Glutamatergic neuron (in vitro differentiated cells): ENCODE measurements at regions not wholly inside any gene's neighbourhood (a gene's known extent, or its start where the extent isn't known, plus 50 kb on each side); places are given as distances from the start of the nearest gene placed in this dataset.

ENCODE experiments used
- DNase-seq: peaks from one replicate; pipeline ENCODE4 v3.0.0; 2022
- H3K27ac Mint-ChIP-seq: one replicate; pipeline ENCODE4 v1.8.0; 2020; ENCODE audit warnings: mild to moderate bottlenecking, mixed read lengths, inconsistent platforms; ENCODE audit not compliant: unreplicated experiment
- H3K27me3 Mint-ChIP-seq: one replicate; pipeline ENCODE4 v1.8.0; 2020; ENCODE audit warnings: mild to moderate bottlenecking, moderate library complexity, mixed read lengths, inconsistent platforms; ENCODE audit not compliant: unreplicated experiment
- H3K36me3 Mint-ChIP-seq: one replicate; pipeline ENCODE4 v1.8.0; 2020; ENCODE audit warnings: mild to moderate bottlenecking, mixed read lengths, inconsistent platforms; ENCODE audit not compliant: unreplicated experiment
- H3K4me1 Mint-ChIP-seq: one replicate; pipeline ENCODE4 v1.8.0; 2020; ENCODE audit warnings: mild to moderate bottlenecking, low read depth, mixed read lengths, inconsistent platforms; ENCODE audit not compliant: unreplicated experiment
- H3K4me3 Mint-ChIP-seq: one replicate; pipeline ENCODE4 v1.8.0; 2020; ENCODE audit warnings: mild to moderate bottlenecking, mixed read lengths, inconsistent platforms; ENCODE audit not compliant: unreplicated experiment
- H3K9me3 Mint-ChIP-seq: one replicate; pipeline ENCODE4 v1.8.0; 2020; ENCODE audit warnings: mild to moderate bottlenecking, moderate library complexity, mixed read lengths, inconsistent platforms; ENCODE audit not compliant: unreplicated experiment
- TF ChIP-seq, protein P1 (sequence below): fragments of 200-600 bp; sonication (generic); IDR thresholded peaks from one replicate; pipeline ENCODE4 v1.5.0; 2021; ENCODE audit not compliant: partially characterized antibody, unreplicated experiment

DNA sequence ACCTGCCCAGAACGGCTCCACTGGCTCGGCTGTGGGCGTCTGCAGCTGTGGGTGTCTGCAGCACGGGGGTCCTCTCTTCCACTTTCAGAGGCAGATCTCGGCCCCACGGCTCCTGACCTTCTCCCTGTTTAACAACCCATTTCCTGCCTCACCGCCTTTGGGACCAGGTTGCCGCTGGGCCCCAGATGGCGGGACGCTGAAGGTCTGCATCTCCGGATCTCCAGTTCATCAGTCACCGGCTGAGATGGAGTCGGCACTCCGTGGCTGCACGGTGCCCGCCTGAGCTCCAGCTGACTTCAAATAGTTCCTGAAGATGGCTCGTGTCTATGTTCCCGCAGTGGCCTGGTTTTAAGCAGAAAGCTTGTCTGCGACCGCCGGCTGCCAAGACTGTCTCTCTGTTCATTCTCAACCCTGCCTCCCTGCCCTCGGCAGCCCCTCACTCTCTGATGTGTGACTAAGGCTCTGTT lies 475.9 kb downstream of the BRD1 start:
- peaks cover 21% of the 10 kb centered on the region for H3K36me3 Mint-ChIP-seq
- H3K27ac Mint-ChIP-seq, result no peak overlapping the region
- H3K9me3 Mint-ChIP-seq, result peaks cover 41% of the 10 kb centered on the region
- DNase-seq, result no peak
- TF ChIP-seq, protein P1, sequence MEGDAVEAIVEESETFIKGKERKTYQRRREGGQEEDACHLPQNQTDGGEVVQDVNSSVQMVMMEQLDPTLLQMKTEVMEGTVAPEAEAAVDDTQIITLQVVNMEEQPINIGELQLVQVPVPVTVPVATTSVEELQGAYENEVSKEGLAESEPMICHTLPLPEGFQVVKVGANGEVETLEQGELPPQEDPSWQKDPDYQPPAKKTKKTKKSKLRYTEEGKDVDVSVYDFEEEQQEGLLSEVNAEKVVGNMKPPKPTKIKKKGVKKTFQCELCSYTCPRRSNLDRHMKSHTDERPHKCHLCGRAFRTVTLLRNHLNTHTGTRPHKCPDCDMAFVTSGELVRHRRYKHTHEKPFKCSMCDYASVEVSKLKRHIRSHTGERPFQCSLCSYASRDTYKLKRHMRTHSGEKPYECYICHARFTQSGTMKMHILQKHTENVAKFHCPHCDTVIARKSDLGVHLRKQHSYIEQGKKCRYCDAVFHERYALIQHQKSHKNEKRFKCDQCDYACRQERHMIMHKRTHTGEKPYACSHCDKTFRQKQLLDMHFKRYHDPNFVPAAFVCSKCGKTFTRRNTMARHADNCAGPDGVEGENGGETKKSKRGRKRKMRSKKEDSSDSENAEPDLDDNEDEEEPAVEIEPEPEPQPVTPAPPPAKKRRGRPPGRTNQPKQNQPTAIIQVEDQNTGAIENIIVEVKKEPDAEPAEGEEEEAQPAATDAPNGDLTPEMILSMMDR, result no peak
- no peaks in the 10 kb centered on the region for H3K4me1 Mint-ChIP-seq
- H3K4me3 Mint-ChIP-seq, result no peak overlapping the region
- H3K27me3 Mint-ChIP-seq, result peaks cover 6% of the 10 kb centered on the region

DNA sequence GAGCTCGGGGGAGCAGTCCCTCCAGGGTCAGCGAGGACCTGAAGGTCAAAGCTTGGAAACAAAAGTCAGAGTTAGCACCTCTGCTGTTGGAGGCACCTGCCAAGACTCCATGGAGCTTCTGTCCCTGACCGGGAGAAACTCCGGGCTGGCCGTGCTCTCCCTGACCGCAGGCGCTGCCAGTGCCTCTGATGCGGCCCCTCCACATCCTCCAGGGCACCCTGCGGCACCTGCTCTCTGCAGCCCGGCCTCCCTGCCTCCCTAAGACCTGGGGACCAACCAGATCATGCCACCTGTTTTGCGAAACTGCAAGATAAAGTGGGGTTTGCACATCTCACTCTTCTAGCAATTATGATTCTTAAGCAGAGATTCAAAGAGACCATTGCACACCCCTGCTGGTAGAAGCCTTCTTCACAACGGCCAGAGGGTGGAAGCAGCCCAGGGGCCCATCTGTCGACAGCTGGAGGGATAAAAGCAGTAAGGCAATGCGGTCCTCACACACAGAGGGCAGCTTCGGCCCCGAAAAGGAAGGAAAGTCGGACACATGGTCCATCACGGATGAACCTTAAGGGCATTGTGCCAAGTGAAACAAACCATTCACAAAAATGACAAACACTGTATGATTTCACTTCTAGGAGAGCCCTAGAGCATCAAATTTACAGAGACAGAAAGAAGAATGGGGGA lies 477.1 kb downstream of the BRD1 start:
- H3K36me3 Mint-ChIP-seq, result peaks cover 18% of the 10 kb centered on the region
- no peak overlapping the region for H3K4me3 Mint-ChIP-seq
- H3K9me3 Mint-ChIP-seq, result peaks cover 39% of the 10 kb centered on the region
- peaks cover 8% of the 10 kb centered on the region for H3K27me3 Mint-ChIP-seq
- no peaks in the 10 kb centered on the region for H3K4me1 Mint-ChIP-seq
- no peak overlapping the region for H3K27ac Mint-ChIP-seq
- DNase-seq, result no peak
- TF ChIP-seq, protein P1, result no peak

DNA sequence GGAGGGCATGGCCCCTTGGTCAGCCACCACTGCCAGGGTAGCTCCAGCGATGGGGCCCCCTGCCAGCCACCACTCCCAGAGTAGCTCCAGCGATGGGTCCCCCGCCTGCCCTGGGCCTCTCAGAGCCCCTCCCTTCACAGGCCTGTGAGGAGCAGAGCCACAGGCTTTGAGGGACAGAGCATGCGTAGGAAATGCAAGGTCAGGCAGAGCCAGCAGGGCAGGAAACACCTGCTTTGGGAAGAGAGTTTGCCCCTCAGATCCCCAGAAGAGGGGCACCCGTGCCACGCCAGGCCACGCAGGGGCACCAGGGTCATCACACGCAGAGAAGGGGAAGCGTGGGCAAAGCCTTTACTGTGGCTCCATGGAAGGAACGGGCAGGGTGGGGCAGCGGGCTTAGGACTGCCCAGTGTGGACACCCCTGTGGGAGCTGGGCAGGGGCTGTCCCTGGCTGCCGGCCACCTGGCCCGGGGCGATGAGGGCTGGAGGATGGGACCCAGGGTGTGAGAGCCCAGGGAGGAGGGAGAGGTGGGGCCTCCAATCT lies 477.8 kb downstream of the BRD1 start:
- no peak for DNase-seq
- TF ChIP-seq, protein P1, result no peak
- Mint-ChIP-seq H3K36me3 (peaks cover 18% of the 10 kb centered on the region), H3K4me3 (no peak overlapping the region), H3K4me1 (no peaks in the 10 kb centered on the region), H3K27me3 (peaks cover 8% of the 10 kb centered on the region), H3K9me3 (peaks cover 41% of the 10 kb centered on the region), H3K27ac (no peak overlapping the region)

DNA sequence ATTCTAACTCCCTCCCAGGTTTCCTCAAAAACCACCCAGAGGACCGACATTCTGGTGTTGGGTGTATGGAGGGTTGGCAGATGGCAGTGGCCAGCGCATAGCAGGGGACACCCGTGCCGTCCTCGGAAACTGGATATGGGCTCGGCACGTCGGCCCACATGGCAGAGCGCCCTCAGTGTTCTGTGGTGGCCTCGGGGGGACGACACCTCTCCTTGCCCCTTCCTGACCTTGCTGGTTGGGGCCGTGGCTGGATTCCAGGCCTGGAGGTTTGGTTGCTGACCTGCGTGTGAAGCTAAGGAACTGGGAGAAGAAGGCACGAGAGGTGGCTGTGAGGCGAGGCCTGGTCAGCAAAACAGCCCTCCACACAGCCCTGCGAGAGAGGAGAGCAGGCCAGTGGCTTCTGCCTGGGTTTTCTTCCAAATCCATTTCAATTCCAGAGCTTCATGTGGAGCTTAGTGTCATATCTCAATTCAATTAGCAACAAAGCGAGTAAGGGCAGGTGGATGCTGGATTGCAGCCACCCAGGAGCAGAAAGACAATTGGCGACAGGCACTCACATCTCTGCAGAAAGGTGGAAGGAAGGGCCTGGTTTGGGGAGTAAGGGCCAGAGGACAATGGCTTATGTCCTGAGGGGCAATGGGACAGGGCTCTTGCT lies 478.4 kb downstream of the BRD1 start:
- peaks cover 8% of the 10 kb centered on the region for H3K27me3 Mint-ChIP-seq
- no peak overlapping the region for H3K4me3 Mint-ChIP-seq
- TF ChIP-seq, protein P1, result no peak
- H3K9me3 Mint-ChIP-seq, result peaks cover 47% of the 10 kb centered on the region
- H3K27ac Mint-ChIP-seq, result no peak overlapping the region
- no peak for DNase-seq
- peaks cover 23% of the 10 kb centered on the region for H3K36me3 Mint-ChIP-seq
- H3K4me1 Mint-ChIP-seq, result no peaks in the 10 kb centered on the region

DNA sequence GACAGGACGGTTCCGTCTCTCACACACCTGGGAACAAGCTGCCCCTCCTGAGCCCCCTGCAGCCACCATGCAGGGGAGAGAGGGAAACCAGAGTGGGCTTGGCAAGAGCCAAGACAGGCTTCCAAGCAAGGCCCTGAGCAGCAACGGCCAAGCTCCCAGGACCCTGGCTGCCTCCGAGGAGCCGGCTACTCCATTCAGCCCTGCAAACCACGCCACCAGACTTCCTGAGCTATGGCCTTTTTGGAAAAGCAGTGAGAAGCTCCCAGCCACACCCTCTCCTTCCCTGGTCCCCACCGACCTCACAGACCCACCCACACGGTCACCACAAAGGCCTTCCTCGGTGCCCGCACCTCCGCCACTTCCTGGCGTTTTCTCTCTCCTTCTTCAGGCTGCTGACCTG lies 479.0 kb downstream of the BRD1 start:
- H3K4me3 Mint-ChIP-seq, result no peak overlapping the region
- H3K9me3 Mint-ChIP-seq, result peaks cover 48% of the 10 kb centered on the region
- H3K27ac Mint-ChIP-seq, result no peak overlapping the region
- TF ChIP-seq, protein P1, result no peak
- DNase-seq, result no peak
- H3K36me3 Mint-ChIP-seq, result peaks cover 23% of the 10 kb centered on the region
- H3K27me3 Mint-ChIP-seq, result peaks cover 8% of the 10 kb centered on the region
- no peaks in the 10 kb centered on the region for H3K4me1 Mint-ChIP-seq
